ENCODE measurements at regions not wholly inside any gene's neighbourhood (a gene's known extent, or its start where the extent isn't known, plus 50 kb on each side); places are given as distances from the start of the nearest gene placed in this dataset.
"Not testable (repeated sequence)": the region's sequence is repeated elsewhere in the genome, so short reads cannot be mapped to it uniquely, and the experiment has no call there.

- in situ Hi-C loops (cut with HindIII; ENCODE audit: low pct_unique_long_range_greater_than_20kb, low sequenced_read_pairs); DNase-seq (ENCODE audit: low read depth, low spot score): not testable (repeated sequence)
These were observed 99.1 kb downstream of the JRKL start for GRCh38 chr11:96488911-96489310.

DNA sequence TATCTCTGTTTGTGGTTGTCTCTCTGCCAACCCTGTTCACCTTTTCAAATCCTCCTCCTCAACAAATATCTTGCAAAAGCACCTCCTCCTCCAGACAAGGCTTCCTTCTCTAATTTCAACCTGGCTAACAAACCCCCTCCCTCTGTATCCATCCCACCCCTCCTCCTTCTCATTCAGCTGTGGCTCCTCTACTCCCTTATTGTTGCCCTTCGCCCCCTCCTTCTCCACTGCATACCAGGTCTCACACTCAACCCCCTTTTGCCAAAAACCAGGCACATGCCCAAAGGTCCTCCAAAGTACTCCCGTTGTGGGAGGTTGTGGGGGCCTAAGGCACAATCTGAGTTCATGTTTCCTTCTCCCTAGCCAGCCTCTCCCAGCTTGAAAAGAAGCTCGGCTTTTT is 110.6 kb downstream of the JRKL start:
- no peak for DNase-seq (ENCODE audit: low read depth, low spot score)
- in situ Hi-C loops (cut with HindIII; ENCODE audit: low pct_unique_long_range_greater_than_20kb, low sequenced_read_pairs), result no loop called here

GRCh38 chr11:96506041-96506440 is 116.2 kb downstream of the JRKL start:
- no peak for DNase-seq (ENCODE audit: low read depth, low spot score)
- in situ Hi-C loops (cut with HindIII; ENCODE audit: low pct_unique_long_range_greater_than_20kb, low sequenced_read_pairs), result no loop called here

DNA sequence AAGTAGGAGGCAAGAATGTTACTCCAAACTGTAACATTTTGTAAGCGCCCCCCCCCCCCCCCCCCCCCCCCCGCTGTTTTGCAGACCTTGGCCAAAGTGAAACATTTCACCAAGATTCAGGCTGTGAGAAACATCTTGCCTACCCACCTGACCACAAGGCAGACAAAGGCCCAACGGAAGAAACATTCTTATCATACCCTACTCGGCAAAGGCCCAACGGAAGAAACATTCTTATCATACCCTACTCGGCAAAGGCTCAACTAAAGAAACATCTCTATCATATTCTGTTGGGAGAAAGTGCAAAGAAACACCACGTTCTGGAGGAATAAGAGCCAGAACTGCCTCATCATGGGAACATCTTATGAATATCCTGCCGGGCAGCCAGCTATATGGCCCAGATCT is 117.1 kb downstream of the JRKL start:
- in situ Hi-C loops (cut with HindIII; ENCODE audit: low pct_unique_long_range_greater_than_20kb, low sequenced_read_pairs), result no loop called here
- no peak for DNase-seq (ENCODE audit: low read depth, low spot score)

- in situ Hi-C loops (cut with HindIII; ENCODE audit: low pct_unique_long_range_greater_than_20kb, low sequenced_read_pairs), result no loop called here
- DNase-seq (ENCODE audit: low read depth, low spot score), result no peak
These were observed 119.0 kb downstream of the JRKL start for GRCh38 chr11:96508861-96509260.

GRCh38 chr11:96520939-96521338 is 131.1 kb downstream of the JRKL start:
- in situ Hi-C loops (cut with HindIII; ENCODE audit: low pct_unique_long_range_greater_than_20kb, low sequenced_read_pairs), result no loop called here
- DNase-seq (ENCODE audit: low read depth, low spot score), result no peak

DNA sequence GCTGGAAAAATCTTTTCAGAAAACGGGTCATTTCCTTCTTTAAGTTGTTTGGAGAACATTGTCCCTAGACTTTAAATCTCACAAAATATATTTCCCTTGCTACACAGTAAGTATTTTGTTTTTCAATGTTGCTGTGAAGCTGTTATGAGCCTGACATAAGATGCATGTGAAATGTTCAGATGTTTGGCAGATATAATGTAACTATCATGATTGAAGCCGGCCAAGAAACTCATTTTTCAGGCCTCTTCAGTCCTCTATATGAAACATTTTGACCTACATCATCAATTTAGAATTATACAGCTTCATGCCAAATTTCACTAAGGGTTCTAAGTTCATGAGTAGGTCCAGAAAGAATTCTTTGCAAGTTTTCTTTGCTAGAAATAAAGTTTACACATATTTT is 133.8 kb downstream of the JRKL start:
- DNase-seq (ENCODE audit: low read depth, low spot score), result no peak
- in situ Hi-C loops (cut with HindIII; ENCODE audit: low pct_unique_long_range_greater_than_20kb, low sequenced_read_pairs), result no loop called here

GRCh38 chr11:96524475-96524874 is 134.7 kb downstream of the JRKL start:
- peak; percentile 1 for DNase-seq (ENCODE audit: low read depth, low spot score)
- in situ Hi-C loops (cut with HindIII; ENCODE audit: low pct_unique_long_range_greater_than_20kb, low sequenced_read_pairs), result no loop called here

GRCh38 chr11:96530473-96530872 is 140.7 kb downstream of the JRKL start:
- in situ Hi-C loops (cut with HindIII; ENCODE audit: low pct_unique_long_range_greater_than_20kb, low sequenced_read_pairs), result no loop called here

DNA sequence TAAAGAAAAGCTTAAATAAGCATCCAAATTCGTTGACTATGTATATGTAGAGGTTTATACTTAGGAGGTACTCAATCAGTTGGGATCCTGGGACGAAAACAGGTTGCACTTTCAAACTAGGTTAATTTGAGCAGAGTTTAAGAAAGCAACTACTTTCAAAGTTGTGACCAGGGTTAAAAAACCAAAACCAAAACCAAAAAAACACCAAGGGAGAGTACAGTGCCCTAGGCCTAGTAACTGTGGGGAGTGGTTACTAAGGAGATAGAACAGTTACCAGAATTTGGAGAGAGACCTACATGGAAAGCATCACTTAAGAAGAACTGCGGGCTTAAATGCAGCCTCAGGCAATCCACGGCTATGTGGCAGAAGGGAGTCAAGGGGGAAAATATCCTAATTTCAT is 148.3 kb downstream of the JRKL start:
- no peak for DNase-seq (ENCODE audit: low read depth, low spot score)
- in situ Hi-C loops (cut with HindIII; ENCODE audit: low pct_unique_long_range_greater_than_20kb, low sequenced_read_pairs), result no loop called here

More at GRCh38 chr11:96530473-96530872, 140.7 kb downstream of the JRKL start:
- no peak for DNase-seq (ENCODE audit: low read depth, low spot score)

GRCh38 chr11:96538622-96539021 is 148.8 kb downstream of the JRKL start:
- in situ Hi-C loops (cut with HindIII; ENCODE audit: low pct_unique_long_range_greater_than_20kb, low sequenced_read_pairs), result no loop called here
- no peak for DNase-seq (ENCODE audit: low read depth, low spot score)

- DNase-seq (ENCODE audit: low read depth, low spot score), result no peak
- in situ Hi-C loops (cut with HindIII; ENCODE audit: low pct_unique_long_range_greater_than_20kb, low sequenced_read_pairs), result no loop called here
These were observed 151.1 kb downstream of the JRKL start for GRCh38 chr11:96540875-96541274.

DNA sequence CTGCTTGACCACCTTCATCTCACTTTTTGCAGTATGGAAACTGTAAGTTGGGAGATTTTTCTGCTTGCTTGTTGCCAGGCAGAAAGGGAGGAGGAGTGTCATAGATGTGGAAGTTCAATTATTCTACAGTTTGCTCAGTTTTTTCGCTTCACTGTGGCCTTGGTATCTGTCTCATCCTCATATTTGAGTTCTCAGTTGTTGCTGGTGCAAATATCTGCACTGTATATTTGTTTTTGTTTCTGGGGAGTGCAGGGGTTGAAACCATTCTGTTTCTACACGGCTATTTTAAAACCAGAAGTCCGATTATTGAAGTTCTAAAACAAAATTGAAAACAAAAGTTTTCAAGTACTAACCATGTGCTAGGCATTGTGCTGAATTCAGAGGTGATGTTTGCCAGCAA is 153.4 kb downstream of the JRKL start:
- DNase-seq (ENCODE audit: low read depth, low spot score), result no peak
- in situ Hi-C loops (cut with HindIII; ENCODE audit: low pct_unique_long_range_greater_than_20kb, low sequenced_read_pairs), result no loop called here

DNA sequence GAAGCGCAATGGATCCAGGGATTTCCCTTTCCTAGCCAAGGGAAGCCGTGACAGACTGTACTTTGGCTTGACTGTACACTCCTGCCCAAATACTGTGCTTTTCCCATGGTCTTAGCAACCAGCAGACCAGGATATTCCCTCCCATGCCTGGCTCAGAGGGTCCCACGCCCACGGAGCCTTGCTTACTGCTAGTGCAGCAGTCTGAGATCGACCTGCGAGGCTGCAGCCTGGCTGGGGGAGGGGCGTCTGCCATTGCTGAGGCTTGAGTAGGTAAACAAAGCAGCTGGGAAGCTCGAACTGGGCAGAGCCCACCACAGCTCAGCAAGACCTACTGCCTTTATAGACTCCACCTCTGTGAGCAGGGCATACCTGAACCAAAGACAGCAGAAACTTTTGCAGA is 155.4 kb downstream of the JRKL start:
- DNase-seq (ENCODE audit: low read depth, low spot score); in situ Hi-C loops (cut with HindIII; ENCODE audit: low pct_unique_long_range_greater_than_20kb, low sequenced_read_pairs): not testable (repeated sequence)

DNA sequence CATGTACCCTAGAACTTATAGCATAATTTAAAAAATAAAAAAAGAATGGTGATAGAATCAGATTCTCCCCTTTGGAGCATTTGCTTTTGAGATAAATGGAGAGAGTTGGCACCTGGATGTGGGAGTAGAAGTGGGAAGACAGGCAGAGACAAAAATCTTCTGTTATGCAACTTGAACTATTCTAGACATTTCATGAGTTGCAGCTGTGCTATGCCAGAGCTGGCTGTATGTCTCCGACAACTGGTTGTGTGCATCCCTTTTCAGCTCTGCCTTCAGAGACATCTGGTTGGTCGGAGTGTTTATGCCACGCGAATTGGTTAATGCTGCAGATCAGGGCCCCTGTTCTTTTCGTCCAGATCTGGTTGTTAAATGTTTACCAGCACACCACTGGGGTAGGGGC is 161.3 kb downstream of the JRKL start:
- no peak for DNase-seq (ENCODE audit: low read depth, low spot score)
- in situ Hi-C loops (cut with HindIII; ENCODE audit: low pct_unique_long_range_greater_than_20kb, low sequenced_read_pairs), result no loop called here

DNA sequence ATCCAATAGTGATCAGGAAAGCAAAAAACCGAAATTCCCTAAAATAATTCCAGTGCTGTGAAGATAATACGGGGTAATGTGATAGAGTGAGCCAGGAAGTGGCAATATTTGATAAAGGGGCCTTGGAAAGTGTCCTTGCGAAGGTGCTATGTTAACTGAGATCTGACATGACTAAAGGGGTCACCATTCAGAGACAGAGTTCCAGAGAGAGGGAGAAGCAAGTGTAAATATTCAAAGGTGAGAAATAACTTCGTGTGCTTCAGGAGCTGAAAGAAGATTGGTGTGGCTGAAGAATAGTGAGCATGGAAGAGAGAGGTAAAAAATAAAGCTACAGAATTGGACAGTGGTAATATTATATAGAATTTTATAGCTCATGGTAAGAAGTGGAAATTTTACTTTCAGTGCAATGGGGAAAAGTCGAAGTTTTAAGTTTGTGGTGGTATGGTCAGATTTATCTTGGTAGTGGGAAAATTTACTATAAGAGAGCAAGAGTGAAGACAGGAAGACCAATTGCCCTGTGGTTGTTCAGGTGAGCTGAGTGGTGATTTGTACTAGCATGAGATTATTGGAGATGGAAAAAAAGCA is 164.5 kb downstream of the JRKL start:
- no peak for DNase-seq (ENCODE audit: low read depth, low spot score)
- in situ Hi-C loops (cut with HindIII; ENCODE audit: low pct_unique_long_range_greater_than_20kb, low sequenced_read_pairs), result no loop called here

DNA sequence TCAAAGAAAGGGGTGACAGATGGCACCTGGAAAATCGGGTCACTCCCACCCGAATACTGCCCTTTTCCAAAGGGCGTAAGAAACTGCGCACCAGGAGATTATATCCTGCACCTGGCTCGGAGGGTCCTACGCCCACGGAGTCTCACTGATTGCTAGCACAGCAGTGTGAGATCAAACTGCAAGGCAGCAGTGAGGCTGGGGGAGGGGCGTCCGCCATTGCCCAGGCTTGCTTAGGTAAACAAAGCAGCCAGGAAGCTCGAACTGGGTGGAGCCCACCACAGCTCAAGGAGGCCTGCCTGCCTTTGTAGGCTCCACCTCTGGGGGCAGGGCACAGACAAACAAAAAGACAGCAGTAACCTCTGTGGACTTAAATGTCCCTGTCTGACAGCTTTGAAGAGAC is 166.0 kb downstream of the JRKL start:
- in situ Hi-C loops (cut with HindIII; ENCODE audit: low pct_unique_long_range_greater_than_20kb, low sequenced_read_pairs); DNase-seq (ENCODE audit: low read depth, low spot score): not testable (repeated sequence)

DNA sequence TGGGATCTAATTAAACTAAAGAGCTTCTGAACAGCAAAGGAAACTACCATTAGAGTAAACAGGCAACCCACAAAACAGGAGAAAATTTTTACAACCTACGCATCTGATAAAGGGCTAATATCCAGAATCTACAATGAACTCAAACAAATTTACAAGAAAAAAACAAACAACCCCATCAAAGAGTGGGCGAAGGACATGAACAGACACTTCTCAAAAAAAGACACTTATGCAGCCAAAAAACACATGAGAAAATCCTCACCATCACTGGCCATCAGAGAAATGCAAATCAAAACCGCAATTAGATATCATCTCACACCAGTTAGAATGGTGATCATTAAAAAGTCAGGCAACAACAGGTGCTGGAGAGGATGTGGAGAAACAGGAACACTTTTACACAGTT is 170.9 kb downstream of the JRKL start:
- DNase-seq (ENCODE audit: low read depth, low spot score); in situ Hi-C loops (cut with HindIII; ENCODE audit: low pct_unique_long_range_greater_than_20kb, low sequenced_read_pairs): not testable (repeated sequence)

- in situ Hi-C loops (cut with HindIII; ENCODE audit: low pct_unique_long_range_greater_than_20kb, low sequenced_read_pairs), result no loop called here
- DNase-seq (ENCODE audit: low read depth, low spot score), result peak; percentile 3
These were observed 177.4 kb downstream of the JRKL start for GRCh38 chr11:96567176-96567575.

DNA sequence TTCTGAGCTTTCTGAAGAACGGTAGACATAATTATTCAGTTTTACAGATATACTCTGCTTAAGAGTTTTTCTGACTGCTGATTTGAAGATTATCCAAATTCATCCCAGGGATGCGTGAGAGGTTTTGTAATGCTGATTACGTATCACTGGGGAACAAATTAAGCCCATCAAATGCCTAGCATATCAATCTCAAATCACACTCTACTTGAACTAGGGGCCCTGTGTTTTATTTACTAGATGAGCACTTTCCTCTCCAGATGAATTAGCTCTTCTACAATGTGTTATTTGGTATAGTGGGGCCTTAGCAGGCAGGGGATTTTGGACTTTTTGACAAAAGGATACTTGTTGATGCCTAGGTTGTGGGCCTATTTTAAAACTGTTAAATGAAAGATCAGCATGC is 177.9 kb downstream of the JRKL start:
- in situ Hi-C loops (cut with HindIII; ENCODE audit: low pct_unique_long_range_greater_than_20kb, low sequenced_read_pairs), result no loop called here
- DNase-seq (ENCODE audit: low read depth, low spot score), result no peak
